Esophagus squamous epithelium (tissue), 5 donors: ENCODE measurements at regions not wholly inside any gene's neighbourhood (a gene's known extent, or its start where the extent isn't known, plus 50 kb on each side); places are given as distances from the start of the nearest gene placed in this dataset.

Experiments used
- DNase-seq: peaks from one replicate; lab custom pipeline; 2025; lab: John Stamatoyannopoulos, UW
- H3K27ac ChIP-seq, 4 donors: fragments of 200-600 bp; sonication (generic); one replicate each; pipeline ENCODE4 v1.5.1; 2016 to 2019; ENCODE audit warnings: mild to moderate bottlenecking in 1 of 4
- H3K27me3 ChIP-seq, 4 donors: fragments of 200-600 bp; sonication (generic); 1 replicate in 3 of 4; 2 replicates in 1 of 4; pipeline versions ENCODE4 v1.5.1 to v1.6.0; 2017 to 2021; ENCODE audit warnings: antibody characterized with exemption in 1 of 4
- H3K36me3 ChIP-seq, 3 donors: fragments of 200-600 bp; sonication (generic); one replicate each; pipeline ENCODE4 v1.5.1; 2016 to 2019
- H3K4me1 ChIP-seq, 3 donors: fragments of 200-600 bp; sonication (generic); one replicate each; pipeline ENCODE4 v1.5.1; 2017 to 2019
- H3K4me3 ChIP-seq, 4 donors: fragments of 200-600 bp; sonication (generic); 1 replicate in 3 of 4; 2 replicates in 1 of 4; pipeline ENCODE4 v1.5.1; 2016 to 2019; ENCODE audit warnings: mild to moderate bottlenecking in 2 of 4, moderate library complexity in 1 of 4
- H3K9me3 ChIP-seq, 3 donors: fragments of 200-600 bp; sonication (generic); one replicate each; pipeline ENCODE4 v1.5.1; 2016 to 2019
- POLR2A ChIP-seq, 4 donors: fragments of 450-650 bp; IDR thresholded peaks; one replicate each; pipeline ENCODE4 v1.6.1; 2017; ENCODE audit warnings: antibody characterized with exemption in 4 of 4, mild to moderate bottlenecking in 4 of 4, moderate library complexity in 3 of 4
- WGBS, 2 donors: methylation state at CpG; one replicate each; pipeline ENCODE4 v1.1.5; 2018; 5-methylcytosine and 5-hydroxymethylcytosine counted together
- intact Hi-C: fragments of 100-400 bp; cut with DNase I; formaldehyde crosslinking; loops from one replicate; pipeline ENCODE4 v1.15.0; 2022
- TF ChIP-seq, protein P1 (sequence below), 6 experiments: fragments of 450-650 bp in 4 of 6; fragments of 200-600 bp in 2 of 6; sonication (generic) in 2 of 6; IDR thresholded peaks; one replicate each; pipeline ENCODE4 v1.5.1; 2016 to 2019; ENCODE audit warnings: antibody characterized with exemption in 6 of 6, mild to moderate bottlenecking in 4 of 6, moderate library complexity in 4 of 6
- donor health status: DM: yes; HTN: yes; CAD: no.

DNA sequence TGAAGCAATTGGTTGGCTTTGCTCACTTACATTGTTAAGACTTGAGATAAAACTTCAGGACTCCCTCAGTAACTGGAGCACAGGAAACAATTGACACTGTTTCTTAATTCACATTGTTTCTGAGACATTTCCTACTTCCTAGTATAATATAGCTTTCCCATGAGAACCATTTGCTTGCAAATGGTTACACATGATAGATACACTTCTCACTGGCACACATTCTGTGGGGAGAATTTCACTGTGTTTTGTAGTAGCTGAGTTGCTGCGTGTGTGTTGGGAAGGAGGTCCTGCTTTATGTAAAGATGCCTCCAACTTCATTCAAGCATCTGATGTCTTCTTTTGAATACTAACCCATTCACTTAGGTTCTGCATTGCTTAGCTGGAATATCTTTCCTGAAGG lies 85.3 kb upstream of the SLC4A4 start:
- Histone ChIP-seq H3K4me3 (no peak overlapping the region), H3K27me3 (no peaks in the 10 kb centered on the region), H3K27ac (no peak overlapping the region), H3K36me3 (no peaks in the 10 kb centered on the region), H3K9me3 (no peaks in the 10 kb centered on the region), H3K4me1 (peaks cover 0 to 6% (median 0%) of the 10 kb centered on the region in 3 donors)
- TF ChIP-seq, protein P1, sequence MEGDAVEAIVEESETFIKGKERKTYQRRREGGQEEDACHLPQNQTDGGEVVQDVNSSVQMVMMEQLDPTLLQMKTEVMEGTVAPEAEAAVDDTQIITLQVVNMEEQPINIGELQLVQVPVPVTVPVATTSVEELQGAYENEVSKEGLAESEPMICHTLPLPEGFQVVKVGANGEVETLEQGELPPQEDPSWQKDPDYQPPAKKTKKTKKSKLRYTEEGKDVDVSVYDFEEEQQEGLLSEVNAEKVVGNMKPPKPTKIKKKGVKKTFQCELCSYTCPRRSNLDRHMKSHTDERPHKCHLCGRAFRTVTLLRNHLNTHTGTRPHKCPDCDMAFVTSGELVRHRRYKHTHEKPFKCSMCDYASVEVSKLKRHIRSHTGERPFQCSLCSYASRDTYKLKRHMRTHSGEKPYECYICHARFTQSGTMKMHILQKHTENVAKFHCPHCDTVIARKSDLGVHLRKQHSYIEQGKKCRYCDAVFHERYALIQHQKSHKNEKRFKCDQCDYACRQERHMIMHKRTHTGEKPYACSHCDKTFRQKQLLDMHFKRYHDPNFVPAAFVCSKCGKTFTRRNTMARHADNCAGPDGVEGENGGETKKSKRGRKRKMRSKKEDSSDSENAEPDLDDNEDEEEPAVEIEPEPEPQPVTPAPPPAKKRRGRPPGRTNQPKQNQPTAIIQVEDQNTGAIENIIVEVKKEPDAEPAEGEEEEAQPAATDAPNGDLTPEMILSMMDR (IDR thresholded peaks at IDR 0.05): no peak
- TF ChIP-seq POLR2A (IDR thresholded peaks at IDR 0.05): no peak
- DNase-seq: no peak
- WGBS, 2 donors: 50 to 56% methylated on average over 1 of the region's 1 CpG
- intact Hi-C loops: no loop called here

DNA sequence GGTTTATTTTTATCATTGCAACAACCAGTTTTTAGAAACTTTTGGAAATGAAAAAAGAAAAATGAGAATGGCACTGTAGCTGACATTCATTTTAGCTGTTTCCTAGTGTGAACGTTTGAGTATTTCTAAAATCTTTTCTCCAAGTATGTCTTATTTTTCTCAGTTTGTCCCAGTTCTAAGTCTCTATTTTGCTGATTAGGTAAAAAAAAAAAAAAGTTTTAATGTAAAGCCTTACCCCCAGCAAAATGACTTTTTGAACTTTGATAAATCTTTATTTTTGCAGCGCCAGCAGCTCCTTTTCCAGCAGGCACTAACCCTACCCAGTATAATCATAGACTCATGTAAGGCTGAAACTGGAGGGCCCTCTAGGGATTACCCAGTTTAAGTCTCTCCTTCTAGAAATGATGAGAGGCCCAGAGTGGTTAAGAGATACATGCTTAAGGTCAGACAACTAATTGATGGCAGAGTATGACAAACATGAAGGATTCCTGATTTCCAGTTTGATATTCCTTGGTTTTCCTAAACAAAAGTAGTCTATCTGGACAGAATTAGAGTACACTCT lies 84.3 kb upstream of the SLC4A4 start:
- DNase-seq: no peak
- H3K4me3 ChIP-seq: no peak overlapping the region
- TF ChIP-seq POLR2A (IDR thresholded peaks at IDR 0.05): no peak
- TF ChIP-seq, protein P1 (IDR thresholded peaks at IDR 0.05): no peak
- no peak overlapping the region for H3K27ac ChIP-seq
- H3K36me3 ChIP-seq: no peaks in the 10 kb centered on the region
- no peaks in the 10 kb centered on the region for H3K9me3 ChIP-seq
- intact Hi-C loops: no loop called here
- peaks cover 0 to 11% (median 0%) of the 10 kb centered on the region in 3 donors for H3K4me1 ChIP-seq
- H3K27me3 ChIP-seq: no peaks in the 10 kb centered on the region
- 71 to 78% methylated on average over 2 of the region's 2 CpGs for WGBS, 2 donors

DNA sequence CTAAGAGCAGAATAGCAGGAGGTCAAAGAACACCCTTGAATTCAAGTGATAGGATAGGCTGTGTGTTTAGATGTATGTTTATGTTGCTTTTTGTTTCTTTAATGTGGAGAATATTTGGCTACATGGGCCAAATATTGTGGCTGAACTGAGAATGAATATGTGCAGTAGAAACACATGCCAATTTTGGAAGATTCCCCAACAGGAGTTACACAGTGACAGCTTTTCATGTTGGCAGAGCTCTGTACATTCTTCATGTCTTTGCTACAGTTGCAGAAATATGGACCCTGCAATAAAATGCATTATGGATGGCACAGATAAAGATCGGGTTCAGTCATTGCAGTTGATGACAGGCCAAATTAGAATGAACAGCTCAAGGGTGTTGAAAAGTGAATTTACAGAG lies 82.8 kb upstream of the SLC4A4 start:
- Histone ChIP-seq H3K4me1 (peaks cover 0 to 25% (median 0%) of the 10 kb centered on the region in 3 donors), H3K27ac (no peak overlapping the region), H3K4me3 (no peak overlapping the region), H3K9me3 (no peaks in the 10 kb centered on the region), H3K36me3 (no peaks in the 10 kb centered on the region), H3K27me3 (no peaks in the 10 kb centered on the region)
- WGBS, 2 donors: 83 to 85% methylated on average over 1 of the region's 1 CpG
- intact Hi-C loops: no loop called here
- TF ChIP-seq, protein P1 (IDR thresholded peaks at IDR 0.05): no peak
- no peak for TF ChIP-seq POLR2A (IDR thresholded peaks at IDR 0.05)
- no peak for DNase-seq

DNA sequence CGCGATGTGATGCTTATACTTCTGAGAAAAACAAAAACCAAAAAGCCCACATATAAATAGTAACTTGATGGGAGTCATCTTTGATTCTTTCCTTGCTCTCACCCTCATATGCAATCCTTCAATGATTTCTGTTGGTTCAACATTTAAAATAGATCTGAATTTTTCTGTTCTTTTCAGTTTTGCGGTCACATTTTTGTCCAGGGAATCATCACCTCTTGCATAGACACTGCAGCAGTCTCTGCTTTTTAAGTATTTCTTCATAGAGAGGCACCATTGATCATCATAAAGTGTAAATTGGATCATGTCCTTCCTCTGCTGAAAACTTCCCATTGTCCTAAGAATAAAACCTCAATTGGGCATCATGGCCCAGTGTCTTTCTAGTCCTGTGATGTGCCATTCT lies 81.1 kb upstream of the SLC4A4 start:
- WGBS, 2 donors: 62 to 72% methylated on average over 3 of the region's 3 CpGs
- no peak overlapping the region for H3K4me3 ChIP-seq
- DNase-seq: no peak
- peaks cover 0 to 29% (median 0%) of the 10 kb centered on the region in 3 donors for H3K4me1 ChIP-seq
- H3K27me3 ChIP-seq: no peaks in the 10 kb centered on the region
- H3K9me3 ChIP-seq: no peaks in the 10 kb centered on the region
- no peaks in the 10 kb centered on the region for H3K36me3 ChIP-seq
- TF ChIP-seq, protein P1 (IDR thresholded peaks at IDR 0.05): no peak
- no peak for TF ChIP-seq POLR2A (IDR thresholded peaks at IDR 0.05)
- H3K27ac ChIP-seq: no peak overlapping the region
- intact Hi-C loops: no loop called here

DNA sequence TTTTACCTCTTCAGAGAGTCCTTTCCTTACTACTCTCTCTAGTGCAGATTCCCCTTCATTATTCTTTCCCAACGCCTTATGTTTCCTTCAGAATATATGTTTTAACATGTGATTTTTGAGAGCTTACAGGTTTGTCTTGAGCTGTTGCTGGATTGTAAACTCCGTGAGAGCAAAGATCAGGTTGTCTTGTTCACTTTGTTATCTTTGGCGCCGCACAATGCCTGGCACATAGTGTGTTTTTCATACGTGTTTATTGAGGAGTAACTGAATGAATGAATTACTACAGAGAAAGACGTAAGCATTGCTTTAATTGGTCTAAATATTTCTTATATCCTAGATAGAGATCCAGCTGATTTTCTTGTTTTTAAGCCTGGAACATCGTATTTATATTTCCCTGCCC lies 80.5 kb upstream of the SLC4A4 start:
- H3K4me1 ChIP-seq: peaks cover 0 to 29% (median 0%) of the 10 kb centered on the region in 3 donors
- H3K4me3 ChIP-seq: no peak overlapping the region
- no peak for DNase-seq
- WGBS, 2 donors: 89% methylated on average over 7 of the region's 7 CpGs
- H3K36me3 ChIP-seq: no peaks in the 10 kb centered on the region
- intact Hi-C loops: no loop called here
- no peak overlapping the region for H3K27ac ChIP-seq
- TF ChIP-seq, protein P1 (IDR thresholded peaks at IDR 0.05): no peak
- no peak for TF ChIP-seq POLR2A (IDR thresholded peaks at IDR 0.05)
- H3K27me3 ChIP-seq: no peaks in the 10 kb centered on the region
- no peaks in the 10 kb centered on the region for H3K9me3 ChIP-seq
